ENCODE measurements at regions not wholly inside any gene's neighbourhood (a gene's known extent, or its start where the extent isn't known, plus 50 kb on each side); places are given as distances from the start of the nearest gene placed in this dataset.

- TF ChIP-seq CTCF (IDR thresholded peaks at IDR 0.05; ENCODE audit: control insufficient read depth, insufficient read depth, low read depth, low read length, missing control alignments), result no peak
- no peak overlapping the region for H3K4me3 ChIP-seq (ENCODE audit: control insufficient read depth, low read depth, low read length)
- no peak for DNase-seq (ENCODE audit: low read depth)
Measured at GRCh38 chr2:120404941-120405758, 59.2 kb downstream of the INHBB start.

- no peak for TF ChIP-seq CTCF (IDR thresholded peaks at IDR 0.05; ENCODE audit: control insufficient read depth, insufficient read depth, low read depth, low read length, missing control alignments)
- no peak for DNase-seq (ENCODE audit: low read depth)
- H3K4me3 ChIP-seq (ENCODE audit: control insufficient read depth, low read depth, low read length), result no peak overlapping the region
Measured at GRCh38 chr2:120405759-120406099, 59.8 kb downstream of the INHBB start.

- no peak overlapping the region for H3K4me3 ChIP-seq (ENCODE audit: control insufficient read depth, low read depth, low read length)
- no peak for TF ChIP-seq CTCF (IDR thresholded peaks at IDR 0.05; ENCODE audit: control insufficient read depth, insufficient read depth, low read depth, low read length, missing control alignments)
- no peak for DNase-seq (ENCODE audit: low read depth)
Measured at GRCh38 chr2:120406566-120406965, 60.6 kb downstream of the INHBB start.

GRCh38 chr2:120410487-120410886 lies 64.6 kb downstream of the INHBB start:
- no peak for DNase-seq (ENCODE audit: low read depth)
- no peak for TF ChIP-seq CTCF (IDR thresholded peaks at IDR 0.05; ENCODE audit: control insufficient read depth, insufficient read depth, low read depth, low read length, missing control alignments)
- H3K4me3 ChIP-seq (ENCODE audit: control insufficient read depth, low read depth, low read length), result no peak overlapping the region

GRCh38 chr2:120415060-120415459 lies 69.1 kb downstream of the INHBB start:
- DNase-seq (ENCODE audit: low read depth), result no peak

GRCh38 chr2:120415728-120416509 lies 70.0 kb downstream of the INHBB start:
- no peak for TF ChIP-seq CTCF (IDR thresholded peaks at IDR 0.05; ENCODE audit: control insufficient read depth, insufficient read depth, low read depth, low read length, missing control alignments)
- no peak overlapping the region for H3K4me3 ChIP-seq (ENCODE audit: control insufficient read depth, low read depth, low read length)
- no peak for DNase-seq (ENCODE audit: low read depth)

More at GRCh38 chr2:120415060-120415459, 69.1 kb downstream of the INHBB start:
- H3K4me3 ChIP-seq (ENCODE audit: control insufficient read depth, low read depth, low read length), result no peak overlapping the region
- no peak for TF ChIP-seq CTCF (IDR thresholded peaks at IDR 0.05; ENCODE audit: control insufficient read depth, insufficient read depth, low read depth, low read length, missing control alignments)

Measured in AG09309 (cell line).